Astrocyte of the cerebellum (primary cell): ENCODE measurements at regions not wholly inside any gene's neighbourhood (a gene's known extent, or its start where the extent isn't known, plus 50 kb on each side); places are given as distances from the start of the nearest gene placed in this dataset.

Experiments used
- DNase-seq: peaks from one replicate; pipeline ENCODE4 v3.0.0-alpha.2; 2011; ENCODE audit warnings: low read depth
- H3K4me3 ChIP-seq: 2 replicates; pipeline ENCODE4 v1.5.1; 2011; ENCODE audit warnings: mild to moderate bottlenecking, low read depth, low read length, moderate library complexity
- CTCF ChIP-seq: IDR thresholded peaks from 2 replicates; pipeline ENCODE4 v1.5.1; 2012; ENCODE audit warnings: low read length, low read depth, moderate library complexity, mild to moderate bottlenecking; ENCODE audit errors: missing control alignments
- in situ Hi-C: cut with HindIII; loops from 2 replicates; pipeline ENCODE4 v1.10.0; 2017; ENCODE audit warnings: low sequenced_read_pairs

- DNase-seq: no peak
- no peak overlapping the region for H3K4me3 ChIP-seq
- in situ Hi-C loops: no loop called here
- TF ChIP-seq CTCF: no peak
Measured at GRCh38 chr6:132244744-132245143, 156.5 kb downstream of the MOXD1 start.

DNA sequence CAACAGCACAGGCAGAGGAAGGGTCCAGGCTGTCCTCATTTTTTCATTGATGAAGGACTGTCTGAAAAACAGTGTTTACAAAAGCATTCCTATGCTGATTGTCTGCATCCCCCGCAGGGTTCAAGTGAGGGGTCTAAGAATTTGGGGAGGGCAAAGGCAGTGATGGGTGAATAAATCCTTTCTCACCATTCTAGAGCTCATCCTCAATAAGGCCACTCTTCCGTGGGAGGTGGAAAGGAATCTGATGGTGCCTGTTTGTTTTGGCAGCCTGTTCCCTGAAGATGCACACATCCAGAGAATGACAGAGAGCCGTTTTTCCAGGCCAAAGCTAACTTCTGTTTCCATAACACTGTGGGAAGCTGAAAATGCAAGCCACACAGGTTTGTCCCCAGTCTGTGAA lies 164.5 kb downstream of the MOXD1 start:
- no peak for DNase-seq
- no peak for TF ChIP-seq CTCF
- H3K4me3 ChIP-seq: no peak overlapping the region
- in situ Hi-C loops: no loop called here

- in situ Hi-C loops: no loop called here
- TF ChIP-seq CTCF: no peak
- no peak for DNase-seq
- no peak overlapping the region for H3K4me3 ChIP-seq
Measured at GRCh38 chr6:132236281-132236680, 165.0 kb downstream of the MOXD1 start.

DNA sequence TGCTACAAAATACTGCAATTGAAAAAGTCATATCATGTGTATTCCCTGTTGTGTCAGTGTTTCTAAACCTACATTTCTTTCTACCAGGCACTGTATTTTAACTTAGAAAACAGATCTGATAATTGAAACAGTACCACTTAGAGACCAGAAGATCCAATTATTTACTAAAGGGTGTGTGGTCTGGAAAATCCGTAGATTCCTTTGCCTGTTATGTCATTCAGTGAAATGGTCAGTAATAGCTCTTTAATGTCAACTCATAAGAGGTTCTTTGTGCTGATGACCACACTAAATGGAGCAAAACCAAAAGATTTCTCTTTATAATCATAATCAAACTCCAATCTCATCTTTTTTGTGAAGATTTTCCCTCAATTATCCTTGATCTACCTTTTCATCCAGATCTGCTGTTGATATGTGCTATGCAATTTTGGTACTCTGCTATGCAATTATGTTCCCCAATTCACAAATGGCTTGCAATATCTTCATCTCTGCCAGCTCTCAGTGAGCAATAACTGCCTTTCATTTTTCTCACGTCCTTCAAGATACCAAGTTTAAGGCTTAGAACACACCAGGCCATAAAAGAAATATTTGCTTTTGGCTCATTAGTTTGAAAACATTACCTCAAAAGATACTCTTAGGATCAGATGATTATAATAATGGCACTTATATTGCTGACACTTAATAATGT lies 165.5 kb downstream of the MOXD1 start:
- in situ Hi-C loops: no loop called here
- no peak for DNase-seq
- TF ChIP-seq CTCF: no peak
- H3K4me3 ChIP-seq: no peak overlapping the region

DNA sequence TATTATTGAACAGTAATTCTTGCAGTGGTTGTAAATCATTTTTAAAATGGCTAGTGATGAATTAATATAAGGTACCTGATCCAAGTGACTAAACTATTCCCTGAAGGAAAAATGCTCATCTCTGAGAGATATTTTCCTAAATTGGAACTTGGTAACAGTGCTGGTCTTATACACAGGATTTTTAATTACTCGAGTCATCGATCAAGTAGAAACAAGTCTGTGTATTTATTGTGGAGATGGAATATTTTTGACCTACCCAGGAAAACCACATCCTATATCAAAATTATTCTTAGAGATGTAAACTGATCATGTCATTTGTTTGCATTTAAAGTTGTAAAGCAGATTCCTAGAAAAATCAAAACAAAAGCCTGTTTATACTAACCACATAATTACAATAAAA lies 166.9 kb downstream of the MOXD1 start:
- DNase-seq: no peak
- TF ChIP-seq CTCF: no peak
- no peak overlapping the region for H3K4me3 ChIP-seq
- in situ Hi-C loops: no loop called here

DNA sequence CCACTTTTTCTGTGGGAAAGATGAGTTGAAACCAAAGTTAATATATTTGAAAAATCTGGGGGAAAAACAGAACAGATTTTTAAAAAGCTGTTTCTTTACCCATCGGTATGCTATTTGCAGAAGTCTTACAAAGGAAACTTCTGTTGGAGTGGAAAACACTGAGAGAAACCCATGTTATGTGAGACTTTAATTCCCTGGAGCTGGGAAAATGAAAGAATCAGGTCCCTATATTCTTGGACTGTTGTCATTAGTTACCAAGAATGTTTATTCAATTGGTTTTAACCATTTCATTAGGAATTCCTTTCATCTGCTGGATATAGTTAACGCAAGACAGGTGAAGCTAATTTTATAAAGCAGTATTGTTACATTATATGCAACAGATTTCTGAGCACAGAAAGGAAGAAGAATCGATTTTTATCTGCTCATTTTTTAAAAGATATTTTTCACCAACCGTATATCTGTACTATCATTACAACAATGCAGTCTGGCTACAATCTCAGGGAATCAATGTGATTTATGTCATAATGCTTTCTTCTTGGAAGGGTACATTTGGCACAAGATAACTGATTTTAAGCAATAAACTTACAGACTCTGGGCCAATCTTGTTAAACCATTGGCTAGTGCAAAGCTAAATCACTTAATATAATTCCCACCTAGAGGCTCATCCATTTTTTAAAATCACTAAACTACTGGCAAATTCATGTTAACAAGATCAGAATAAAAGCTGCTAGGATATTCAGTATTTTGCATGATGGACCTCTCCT lies 170.0 kb downstream of the MOXD1 start:
- no peak for DNase-seq
- in situ Hi-C loops: no loop called here
- TF ChIP-seq CTCF: no peak
- no peak overlapping the region for H3K4me3 ChIP-seq
